Stimulated activated CD4-positive, alpha-beta T cell treated with anti-CD3 and anti-CD28 coated beads, Interleukin-12 subunit alpha, Interleukin-12 subunit beta, amount 100 ng/mL, for 24 hours (primary cell): ENCODE measurements at regions not wholly inside any gene's neighbourhood (a gene's known extent, or its start where the extent isn't known, plus 50 kb on each side); places are given as distances from the start of the nearest gene placed in this dataset.
"Not testable (repeated sequence)": the region's sequence is repeated elsewhere in the genome, so short reads cannot be mapped to it uniquely, and the experiment has no call there.

Source experiments
- DNase-seq, 2 experiments: peaks; one replicate each; pipeline ENCODE4 v3.0.0-alpha.2; 2020; ENCODE audit warnings: low read depth in 2 of 2

GRCh38 chr2:145800151-145801091 is 1280.5 kb upstream of the ZEB2 start:
- no peak for DNase-seq

- DNase-seq = no peak
Measured at GRCh38 chr2:145799595-145800108, 1279.7 kb upstream of the ZEB2 start.

- no peak for DNase-seq
Measured at GRCh38 chr2:145798419-145798818, 1278.5 kb upstream of the ZEB2 start.

GRCh38 chr2:145797692-145798091 is 1277.8 kb upstream of the ZEB2 start:
- no peak for DNase-seq

GRCh38 chr2:145792745-145793144 is 1272.8 kb upstream of the ZEB2 start:
- no peak for DNase-seq

- no peak for DNase-seq
Measured at GRCh38 chr2:145789636-145790035, 1269.7 kb upstream of the ZEB2 start.

GRCh38 chr2:145787597-145788361 is 1267.9 kb upstream of the ZEB2 start:
- not testable (repeated sequence) for DNase-seq

- not testable (repeated sequence) for DNase-seq
Measured at GRCh38 chr2:145782607-145783006, 1262.7 kb upstream of the ZEB2 start.

- DNase-seq = no peak
Measured at GRCh38 chr2:145777914-145778313, 1258.0 kb upstream of the ZEB2 start.

- no peak for DNase-seq
Measured at GRCh38 chr2:145777297-145777696, 1257.4 kb upstream of the ZEB2 start.

GRCh38 chr2:145775591-145775990 is 1255.7 kb upstream of the ZEB2 start:
- no peak for DNase-seq

GRCh38 chr2:145771525-145771924 is 1251.6 kb upstream of the ZEB2 start:
- no peak for DNase-seq

- DNase-seq = no peak
Measured at GRCh38 chr2:145769011-145769716, 1249.2 kb upstream of the ZEB2 start.

- DNase-seq = no peak
Measured at GRCh38 chr2:145765874-145766273, 1246.0 kb upstream of the ZEB2 start.

GRCh38 chr2:145764631-145765030 is 1244.7 kb upstream of the ZEB2 start:
- DNase-seq = no peak

- DNase-seq = no peak
Measured at GRCh38 chr2:145760781-145761649, 1241.1 kb upstream of the ZEB2 start.

GRCh38 chr2:145759228-145759915 is 1239.5 kb upstream of the ZEB2 start:
- DNase-seq = no peak

GRCh38 chr2:145757503-145758246 is 1237.8 kb upstream of the ZEB2 start:
- DNase-seq = no peak

GRCh38 chr2:145755019-145755837 is 1235.3 kb upstream of the ZEB2 start:
- no peak for DNase-seq
